GM10266 (cell line): ENCODE measurements at regions not wholly inside any gene's neighbourhood (a gene's known extent, or its start where the extent isn't known, plus 50 kb on each side); places are given as distances from the start of the nearest gene placed in this dataset.

ENCODE experiments used
- DNase-seq: peaks from one replicate; pipeline ENCODE4 v3.0.0; 2012; ENCODE audit errors: extremely low spot score
- CTCF ChIP-seq: IDR thresholded peaks from 2 replicates; pipeline ENCODE4 v1.5.1; 2012; ENCODE audit warnings: mild to moderate bottlenecking, low read depth; ENCODE audit not compliant: control insufficient read depth, insufficient read depth; ENCODE audit errors: missing control alignments

- no peak for TF ChIP-seq CTCF
- no peak for DNase-seq
Observed at GRCh38 chr16:86986136-86986535, 331.1 kb downstream of the C16orf95 start.

- TF ChIP-seq CTCF: no peak
- DNase-seq: no peak
Observed at GRCh38 chr16:86986809-86987487, 330.2 kb downstream of the C16orf95 start.

GRCh38 chr16:86987746-86988670 lies 329.2 kb downstream of the C16orf95 start:
- DNase-seq: no peak
- TF ChIP-seq CTCF: no peak

GRCh38 chr16:86988920-86989696 lies 328.1 kb downstream of the C16orf95 start:
- no peak for TF ChIP-seq CTCF
- DNase-seq: no peak

- TF ChIP-seq CTCF: no peak
- no peak for DNase-seq
Observed at GRCh38 chr16:86990451-86990850, 326.7 kb downstream of the C16orf95 start.

GRCh38 chr16:86991679-86992078 lies 325.5 kb downstream of the C16orf95 start:
- DNase-seq: no peak
- no peak for TF ChIP-seq CTCF
